ENCODE measurements at regions not wholly inside any gene's neighbourhood (a gene's known extent, or its start where the extent isn't known, plus 50 kb on each side); places are given as distances from the start of the nearest gene placed in this dataset.
"Not testable (repeated sequence)": the region's sequence is repeated elsewhere in the genome, so short reads cannot be mapped to it uniquely, and the experiment has no call there.

DNA sequence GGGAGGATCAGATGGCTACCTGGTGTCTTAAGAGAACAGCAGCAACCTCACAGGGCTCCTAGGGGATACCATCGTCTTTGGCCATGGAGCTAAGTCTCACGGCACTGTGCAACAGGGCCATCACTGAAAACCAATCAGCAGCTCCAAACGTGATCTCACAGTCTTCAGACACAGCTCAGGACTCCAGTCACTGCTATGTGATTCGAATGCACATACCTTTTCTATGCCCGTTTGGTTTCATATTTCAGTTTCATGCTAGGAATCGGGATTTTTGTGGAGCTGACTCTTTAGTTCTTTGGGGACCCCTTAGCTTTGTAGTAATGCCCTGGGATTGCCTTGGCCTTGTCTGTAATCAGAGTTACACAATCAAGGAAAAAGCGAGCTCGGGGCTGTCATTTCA is 162.8 kb upstream of the CDH11 start:
- DNase-seq = no peak

DNA sequence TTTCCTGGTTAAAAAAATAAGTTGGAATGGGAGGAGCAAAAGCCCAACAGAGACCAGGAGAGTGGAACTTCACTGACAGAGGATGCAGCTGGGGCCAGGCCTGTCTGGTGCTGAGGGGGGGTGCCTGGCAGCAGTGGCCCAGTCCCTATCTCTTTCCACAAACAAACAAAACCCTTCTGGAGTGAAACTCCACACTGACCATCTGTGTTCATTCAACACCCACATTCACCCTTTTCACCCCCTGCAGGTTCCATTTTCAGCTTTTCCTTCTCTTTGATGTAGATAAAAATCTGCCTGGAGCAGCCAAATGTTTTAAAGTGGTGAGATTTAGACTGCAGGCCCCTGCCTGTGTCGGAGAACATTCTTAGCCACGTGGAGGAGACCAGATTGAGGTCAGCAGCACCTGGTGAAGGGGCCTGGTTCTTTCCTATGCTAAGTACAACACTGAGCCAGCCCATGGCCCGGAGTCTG is 161.4 kb upstream of the CDH11 start:
- DNase-seq = no peak

- no peak for DNase-seq
Measured at GRCh38 chr16:65281586-65281985, 159.7 kb upstream of the CDH11 start.

DNA sequence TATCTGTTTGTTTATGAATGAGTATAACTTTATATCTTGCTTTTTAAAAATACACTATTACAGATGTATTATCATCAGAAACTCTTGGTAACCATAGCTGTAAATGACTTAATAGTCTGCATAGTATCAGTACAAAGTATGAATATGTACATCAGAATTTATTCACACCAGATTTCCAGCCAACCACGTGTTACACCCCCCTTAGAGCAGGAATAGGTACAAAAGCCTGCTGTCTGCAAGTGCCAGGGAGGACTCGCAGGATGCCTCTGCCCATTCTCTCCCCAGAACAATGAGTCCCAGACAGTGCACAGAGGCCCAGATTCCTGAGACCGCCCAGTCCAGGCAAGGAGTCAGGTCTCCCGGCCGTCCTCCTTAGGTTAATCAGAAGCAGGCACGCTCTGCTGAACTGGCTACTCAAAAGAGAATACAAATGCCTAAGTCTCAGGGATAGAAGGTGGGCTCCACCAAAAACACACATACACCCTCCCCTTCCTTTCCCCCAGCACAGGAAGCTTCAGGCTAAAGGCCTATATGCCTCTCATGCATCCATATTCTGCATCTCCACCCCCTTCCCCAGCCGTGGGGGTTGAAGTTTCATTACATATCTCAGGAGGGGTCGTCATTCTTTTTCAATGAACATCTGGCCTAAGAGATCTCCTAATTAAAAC is 159.1 kb upstream of the CDH11 start:
- DNase-seq = no peak

DNA sequence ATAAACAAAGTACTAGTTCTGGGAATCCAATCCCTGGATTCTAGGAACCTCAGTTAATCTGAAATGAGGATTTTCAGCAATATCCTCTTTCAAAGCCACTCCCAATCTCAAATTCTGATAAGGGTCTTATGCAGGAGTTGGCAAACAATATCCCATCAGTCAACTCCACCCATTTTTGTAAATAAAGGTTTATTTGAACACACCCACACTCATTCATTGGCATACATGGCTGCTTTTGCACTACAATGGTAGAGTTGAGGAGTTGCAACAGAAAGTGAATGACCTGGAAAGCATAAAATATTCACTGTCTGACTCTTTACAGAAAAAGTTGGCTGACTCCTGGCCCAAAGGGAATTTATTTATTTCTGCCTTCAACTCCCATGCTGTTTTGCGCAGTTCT is 157.7 kb upstream of the CDH11 start:
- DNase-seq = no peak

DNA sequence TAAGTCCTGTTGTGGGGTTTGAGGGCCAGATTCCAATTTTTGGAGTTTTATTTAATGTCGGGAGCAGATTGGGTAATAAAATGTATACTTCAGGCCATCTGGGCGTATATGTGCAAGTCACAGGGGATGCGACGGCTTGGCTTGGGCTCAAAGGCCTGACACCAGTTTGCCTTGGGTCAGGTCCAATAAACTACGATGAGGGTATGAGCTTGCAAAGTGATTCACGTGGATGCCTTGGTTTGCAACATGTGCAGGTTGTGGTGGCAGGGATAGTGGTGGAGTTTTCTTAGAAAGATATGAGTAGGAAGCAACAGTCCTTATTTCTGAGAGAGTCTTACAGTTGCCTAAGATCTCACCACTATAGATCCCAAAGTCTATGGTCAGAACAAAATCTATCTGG is 157.0 kb upstream of the CDH11 start:
- DNase-seq = no peak

- no peak for DNase-seq
Measured at GRCh38 chr16:65274566-65274965, 152.7 kb upstream of the CDH11 start.

DNA sequence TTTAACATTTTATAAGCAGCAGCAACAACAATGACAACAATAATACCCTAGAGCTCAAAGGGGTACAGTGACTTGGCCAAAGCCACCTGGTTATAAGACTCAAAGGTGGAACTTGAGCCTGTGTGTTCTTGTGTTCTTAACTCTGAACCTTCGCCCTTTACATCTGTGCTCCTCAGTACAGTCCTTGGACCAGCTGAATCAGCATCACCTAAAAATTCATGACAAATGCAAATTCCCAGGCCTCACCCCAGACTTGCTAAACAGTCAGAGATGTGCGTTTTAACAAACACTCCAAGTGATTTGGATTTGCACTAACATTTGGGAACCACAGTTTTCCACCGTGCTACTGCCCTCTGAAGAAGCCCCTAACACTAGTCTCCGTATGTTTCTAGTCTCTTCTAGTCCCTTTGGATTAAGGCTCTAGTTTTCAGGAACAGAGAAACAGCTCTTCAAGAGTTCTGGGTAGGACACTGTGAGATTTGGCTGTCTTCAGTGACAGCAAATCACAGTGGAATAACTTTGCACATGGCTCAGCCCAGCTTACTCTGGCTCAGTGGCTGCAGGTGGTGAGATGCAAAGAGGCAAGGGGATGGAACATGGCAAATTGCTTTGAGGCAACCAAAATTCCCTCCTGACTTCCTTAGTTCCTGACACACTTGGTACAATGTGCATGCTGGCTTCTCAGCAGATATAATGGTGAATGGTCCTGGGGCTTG is 151.0 kb upstream of the CDH11 start:
- DNase-seq = no peak

- DNase-seq = no peak
Measured at GRCh38 chr16:65271996-65272395, 150.1 kb upstream of the CDH11 start.

GRCh38 chr16:65268331-65268730 is 146.5 kb upstream of the CDH11 start:
- DNase-seq = no peak

GRCh38 chr16:65263896-65264295 is 142.0 kb upstream of the CDH11 start:
- DNase-seq = no peak

- no peak for DNase-seq
Measured at GRCh38 chr16:65260746-65261145, 138.9 kb upstream of the CDH11 start.

DNA sequence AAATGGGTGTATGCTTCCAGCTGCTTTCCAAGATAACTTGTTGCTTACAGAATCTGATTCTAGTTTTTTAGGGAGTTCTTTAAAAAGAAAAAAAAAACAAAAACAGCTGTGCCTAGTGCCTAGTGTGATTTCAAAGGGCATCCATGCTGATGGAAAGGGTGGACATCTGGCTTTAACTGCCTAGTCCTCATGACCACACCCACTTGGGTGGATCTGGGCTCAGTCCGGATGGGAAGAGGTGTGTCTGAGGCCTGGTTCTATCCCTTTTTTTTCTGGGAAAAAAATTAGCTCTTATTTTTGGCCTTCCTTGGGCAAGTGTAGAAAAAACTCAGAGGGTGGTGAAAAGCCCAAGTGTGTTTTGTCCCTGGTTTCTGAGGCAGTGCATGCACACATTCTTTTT is 132.3 kb upstream of the CDH11 start:
- DNase-seq = no peak

- no peak for DNase-seq
Measured at GRCh38 chr16:65249768-65250167, 127.9 kb upstream of the CDH11 start.

- no peak for DNase-seq
Measured at GRCh38 chr16:65244787-65245186, 122.9 kb upstream of the CDH11 start.

DNA sequence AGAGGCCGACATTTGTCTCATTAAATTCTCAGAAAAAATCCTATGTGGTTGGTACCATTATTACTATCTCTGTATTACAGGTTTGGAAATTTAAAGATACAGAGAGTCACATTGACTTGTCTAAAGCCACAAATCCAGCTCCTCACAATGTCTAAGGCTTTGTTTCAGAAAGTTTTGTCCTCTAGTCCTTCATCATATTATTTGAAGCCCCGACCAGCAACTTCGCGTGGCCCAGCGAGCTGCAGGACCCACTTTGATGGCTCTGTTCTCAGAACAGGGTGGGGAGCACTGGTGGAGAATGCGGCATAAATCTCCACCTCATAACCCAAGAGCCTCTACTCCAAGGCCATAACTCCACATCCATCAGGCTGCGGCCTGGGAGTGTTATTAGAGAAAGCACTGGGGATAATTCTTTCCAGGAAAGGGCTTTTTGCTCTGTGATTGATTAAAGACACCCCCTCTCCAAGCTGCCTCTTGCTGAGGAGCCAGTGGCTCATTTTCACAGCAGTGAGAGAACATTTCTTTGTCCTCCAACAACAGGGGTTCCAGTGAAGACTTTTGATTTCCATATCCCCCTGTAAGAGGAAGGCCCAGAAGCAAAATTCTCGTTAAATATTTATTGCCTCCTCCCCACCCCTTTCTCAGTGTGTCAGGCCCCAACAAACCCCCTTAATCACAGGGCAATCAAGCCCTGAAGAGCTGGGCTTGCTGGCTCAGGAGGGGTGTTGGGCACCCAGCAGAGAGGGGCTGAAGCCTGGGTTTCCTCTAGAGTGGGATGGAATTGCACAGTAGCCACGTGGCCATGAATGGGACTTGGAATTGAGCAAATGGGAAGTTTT is 113.7 kb upstream of the CDH11 start:
- no peak for DNase-seq

GRCh38 chr16:65234721-65235320 is 113.0 kb upstream of the CDH11 start:
- not testable (repeated sequence) for DNase-seq

GRCh38 chr16:65229191-65229662 is 107.4 kb upstream of the CDH11 start:
- DNase-seq = no peak

- no peak for DNase-seq
Measured at GRCh38 chr16:65227150-65227835, 105.4 kb upstream of the CDH11 start.

- no peak for DNase-seq
Measured at GRCh38 chr16:65226077-65226476, 104.2 kb upstream of the CDH11 start.

- DNase-seq = no peak
Measured at GRCh38 chr16:65225488-65225887, 103.6 kb upstream of the CDH11 start.

DNA sequence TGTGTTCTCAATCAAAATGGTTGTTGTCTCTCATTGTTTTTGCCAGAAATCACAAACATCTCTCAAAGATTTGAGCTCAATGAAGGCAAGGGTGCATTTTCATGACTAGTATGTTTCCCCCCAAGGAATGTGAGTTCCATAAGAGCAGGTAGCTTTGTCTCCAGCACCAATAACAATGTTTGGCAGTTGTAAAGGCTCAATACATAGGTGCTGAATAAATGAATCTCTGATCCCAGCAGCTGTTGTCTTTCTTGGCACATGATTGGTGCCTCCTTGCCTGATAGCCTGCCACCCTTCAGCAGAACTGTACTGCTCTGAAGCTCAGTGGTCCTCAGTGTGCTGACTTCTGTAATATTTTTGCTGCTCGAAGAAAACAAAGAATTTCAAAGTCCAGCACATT is 103.1 kb upstream of the CDH11 start:
- no peak for DNase-seq

GRCh38 chr16:65224471-65224870 is 102.6 kb upstream of the CDH11 start:
- DNase-seq = no peak
